Stimulated activated CD4-positive, alpha-beta T cell treated with anti-CD3 and anti-CD28 coated beads, TNF-alpha, amount 100 ng/mL, for 24 hours (primary cell): ENCODE measurements at regions not wholly inside any gene's neighbourhood (a gene's known extent, or its start where the extent isn't known, plus 50 kb on each side); places are given as distances from the start of the nearest gene placed in this dataset.

ENCODE experiments used
- DNase-seq, 3 experiments: peaks; one replicate each; pipeline ENCODE4 v3.0.0-alpha.2; 2020; ENCODE audit warnings: low read depth in 3 of 3

DNA sequence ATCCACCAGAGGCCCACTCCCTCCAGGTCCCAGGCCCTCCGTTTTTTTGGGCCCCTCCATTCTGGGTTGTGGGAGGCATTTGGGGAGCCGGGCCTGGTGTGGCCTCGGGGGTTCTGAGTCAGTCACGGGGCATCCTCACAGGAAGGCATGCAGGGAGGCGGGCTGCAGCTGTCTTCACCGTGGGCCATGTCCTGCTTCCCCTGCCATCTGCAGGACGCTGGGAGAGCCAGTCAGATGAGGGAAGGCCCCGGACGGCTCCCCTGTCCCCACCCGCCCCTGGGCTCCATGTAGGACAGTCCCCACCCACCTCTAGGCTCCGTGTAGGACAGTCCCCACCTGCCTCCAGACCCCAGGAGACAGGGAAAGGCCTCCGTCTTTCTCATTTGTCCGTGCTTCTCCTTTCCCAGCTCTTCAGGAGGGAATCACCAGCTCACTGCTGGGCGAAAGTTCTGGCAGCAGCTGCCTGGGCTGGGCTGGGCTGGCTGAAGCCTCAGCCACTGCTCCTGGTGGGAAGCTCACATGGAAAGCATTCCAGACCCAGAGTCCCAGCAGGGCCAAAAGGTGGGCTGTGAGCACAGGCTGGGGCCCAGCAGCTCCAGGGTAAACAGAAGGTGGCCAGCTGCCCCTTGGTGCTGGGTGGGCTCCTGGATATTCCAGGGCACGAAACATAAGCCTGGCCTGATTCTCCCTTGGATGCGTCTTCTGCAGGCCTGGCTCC lies 217.8 kb downstream of the KIF26A start:
- no peak for DNase-seq

DNA sequence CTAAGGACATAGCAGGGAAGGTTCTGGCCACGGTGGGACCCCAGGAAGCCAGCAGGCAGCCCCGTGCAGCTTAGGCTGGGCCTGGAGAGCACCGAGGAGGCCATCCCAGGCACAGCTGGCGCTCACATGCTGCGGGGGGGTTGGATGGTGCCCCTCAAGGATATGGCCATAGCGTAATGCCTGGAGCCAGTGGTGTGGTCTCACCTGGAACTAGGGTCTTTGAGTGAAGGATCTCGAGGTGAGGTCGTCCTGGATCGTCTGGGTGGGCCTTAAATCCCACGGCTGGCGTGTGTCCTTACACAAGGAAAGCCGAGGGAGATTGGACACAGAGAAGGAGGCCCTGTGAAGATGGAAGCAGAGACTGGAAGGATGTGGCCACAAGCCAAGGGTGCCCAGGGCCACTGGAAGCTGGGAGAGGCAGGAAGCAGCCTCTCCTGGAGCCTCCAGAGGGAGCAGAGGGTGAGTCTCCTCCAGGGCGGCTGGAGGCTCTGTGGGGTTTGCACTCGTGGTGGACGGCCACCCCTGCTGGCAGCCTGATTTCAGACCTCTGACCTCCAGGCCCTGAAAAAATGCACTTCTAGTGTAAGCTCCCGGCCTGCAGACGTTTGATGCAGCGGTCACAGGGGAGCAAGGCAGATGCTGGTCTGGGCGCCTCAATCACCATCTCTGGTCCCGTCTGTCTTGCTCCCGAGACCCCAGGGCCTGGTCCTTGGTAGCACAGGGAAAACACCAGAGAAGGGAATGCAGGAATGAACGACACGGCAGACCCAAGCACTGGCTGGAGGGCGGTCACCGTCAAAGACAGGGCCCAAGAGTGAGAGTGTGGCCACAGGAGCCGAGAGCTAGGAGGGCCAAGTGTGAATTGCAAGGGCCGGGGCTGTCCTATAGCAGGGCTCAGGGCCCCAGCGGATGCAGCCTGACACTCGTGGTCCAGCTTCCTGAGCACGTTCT lies 218.6 kb downstream of the KIF26A start:
- no peak for DNase-seq

DNA sequence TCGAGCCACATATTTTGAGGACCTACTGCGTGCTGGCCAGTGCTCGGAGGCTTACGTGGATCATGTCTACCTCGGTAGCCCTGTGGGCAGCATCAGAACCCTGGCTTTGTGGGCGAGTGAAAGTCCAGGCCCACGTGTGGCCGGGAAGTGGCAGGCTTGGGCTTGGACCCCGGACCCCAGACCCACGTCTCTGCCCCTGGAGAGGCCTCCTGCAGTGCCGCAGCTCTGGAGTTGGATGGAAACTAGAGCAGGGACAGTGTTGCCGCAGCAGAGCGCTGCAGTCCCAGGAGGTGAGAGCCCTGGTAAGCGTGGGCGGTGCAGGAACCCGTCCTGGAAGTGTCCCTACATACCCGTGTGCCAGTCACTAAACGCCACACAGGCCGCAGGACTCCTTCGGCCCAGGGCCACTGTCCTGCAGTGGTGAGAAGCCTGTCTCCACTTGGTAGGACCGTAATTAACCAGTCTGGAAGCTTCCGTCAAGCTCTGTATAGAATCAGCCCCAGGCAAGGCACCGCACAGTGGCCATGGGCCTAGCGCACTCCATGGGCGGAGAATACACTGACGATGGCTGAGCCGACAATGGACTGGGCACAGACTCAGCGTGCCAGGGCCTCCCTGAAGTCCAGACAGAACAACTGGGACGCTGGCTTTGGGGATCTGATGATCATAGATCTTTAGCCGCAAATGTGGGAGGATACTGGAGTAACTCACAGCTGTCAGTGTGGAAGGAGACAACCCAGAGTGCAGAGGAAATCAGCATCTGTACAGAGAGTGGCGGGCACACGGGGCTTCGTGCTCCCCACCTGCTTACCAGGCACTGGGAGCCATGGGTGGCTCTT lies 219.5 kb downstream of the KIF26A start:
- no peak for DNase-seq

DNA sequence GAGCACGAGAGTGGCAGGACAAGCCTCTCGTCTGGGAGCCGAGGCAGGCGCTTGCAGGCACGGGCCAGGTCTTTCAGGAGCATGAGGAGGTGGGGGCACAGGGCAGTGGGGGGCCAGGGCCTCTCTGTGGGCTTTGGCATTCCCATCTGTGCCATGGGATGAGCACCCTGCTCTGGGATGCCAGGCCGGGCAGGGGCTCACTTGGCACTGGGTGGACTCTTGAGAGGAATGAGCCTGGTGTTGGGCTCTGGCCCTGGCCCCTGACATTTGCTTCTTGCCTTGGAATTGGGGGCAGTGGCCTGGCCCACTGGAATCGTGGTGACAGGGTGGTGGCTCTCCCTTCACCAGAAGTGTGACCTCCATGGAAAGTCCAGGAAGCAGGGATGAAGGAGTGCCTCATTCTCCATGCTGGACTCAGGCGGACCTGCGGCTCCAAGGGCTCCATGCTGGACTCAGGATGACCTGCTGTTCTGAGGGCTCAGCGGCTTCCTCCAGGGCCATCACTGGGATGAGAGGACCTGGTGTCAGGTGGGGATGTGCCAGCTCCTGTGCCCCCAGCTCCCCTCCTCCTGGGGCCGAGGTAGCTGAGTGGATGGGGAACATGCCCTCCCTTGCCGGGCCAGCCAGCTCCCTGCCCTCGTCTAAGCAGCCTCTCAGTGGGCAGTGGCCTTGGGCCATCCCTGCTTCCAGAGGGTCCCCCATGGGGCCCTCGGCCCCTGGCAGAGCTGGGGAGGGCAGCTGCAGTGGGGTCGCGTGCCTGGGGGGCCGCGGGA lies 220.3 kb downstream of the KIF26A start:
- no peak for DNase-seq

DNA sequence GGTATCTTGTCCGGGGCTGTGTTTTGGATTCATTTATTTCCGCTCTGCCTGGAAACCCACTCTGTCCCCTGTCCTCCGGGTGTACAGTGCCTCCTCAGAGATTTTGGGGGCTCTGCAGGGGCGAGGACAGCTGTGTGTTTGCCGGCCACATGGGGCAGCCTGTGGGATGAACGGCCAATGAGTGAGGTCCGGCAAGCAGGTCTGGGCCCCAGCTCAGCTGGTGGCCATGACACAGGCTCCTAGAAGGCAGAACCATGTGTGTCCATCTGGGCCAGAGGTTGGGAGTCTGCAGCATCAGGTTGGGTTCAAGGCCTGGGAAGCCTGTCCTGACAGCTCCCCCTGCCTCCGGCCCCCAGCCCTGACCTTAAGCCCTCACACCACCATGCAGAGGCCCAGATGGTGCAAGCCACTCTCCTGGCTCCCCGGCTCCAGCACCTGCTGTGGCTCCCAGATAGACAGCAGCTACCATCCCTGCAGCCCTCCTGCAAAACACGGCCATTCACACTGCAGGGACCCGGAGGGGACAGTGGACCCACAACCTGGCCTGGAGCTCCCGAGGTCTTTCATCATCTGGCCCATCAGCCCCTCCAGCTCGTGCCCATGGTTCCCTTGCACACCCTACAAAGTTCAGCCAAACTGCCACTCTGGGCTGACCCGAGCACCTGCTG lies 220.1 kb upstream of the C14orf180 start:
- DNase-seq = no peak

DNA sequence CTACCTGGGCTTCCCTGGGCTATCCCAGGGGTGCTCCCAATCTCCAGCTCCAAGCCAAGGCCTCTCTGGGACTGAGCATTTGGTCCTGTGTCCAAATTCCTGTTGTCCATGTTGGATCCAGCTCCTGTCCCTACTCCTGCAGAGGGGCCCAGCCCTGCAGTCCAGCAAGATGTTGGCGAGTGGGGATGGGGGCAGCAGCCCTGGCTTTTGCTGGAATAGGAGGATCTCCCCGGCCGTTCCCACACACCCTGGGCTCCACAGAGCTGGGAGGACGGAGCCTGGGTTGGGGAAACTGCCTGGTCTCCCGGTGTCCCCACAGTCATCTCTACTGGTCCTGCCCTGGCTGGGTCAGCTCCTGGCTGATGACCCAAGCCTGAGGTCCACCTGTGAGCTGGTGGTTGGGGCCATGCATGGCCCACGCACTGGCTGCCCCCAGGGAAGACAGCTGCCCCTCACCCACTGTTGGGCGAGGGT lies 219.6 kb upstream of the C14orf180 start:
- DNase-seq = no peak

DNA sequence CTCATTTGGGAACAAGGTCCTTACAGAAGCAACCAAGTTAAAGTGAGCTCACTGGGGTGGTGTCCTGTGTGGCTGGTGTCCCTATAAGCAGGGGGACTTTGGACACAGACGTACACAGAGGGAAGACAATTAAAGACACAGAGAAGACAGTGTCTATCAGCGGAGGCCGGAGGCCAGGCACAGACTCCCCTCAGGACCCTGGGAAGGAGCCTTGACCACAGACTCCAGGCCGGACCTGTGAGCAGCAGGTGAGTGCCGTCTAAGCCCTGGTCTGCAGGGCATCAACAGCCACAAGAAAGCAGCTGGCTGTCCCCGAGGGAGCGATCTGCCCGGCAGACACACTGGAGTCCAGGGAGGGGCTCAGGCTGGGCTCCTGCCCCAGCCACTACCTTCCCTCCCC lies 219.1 kb upstream of the C14orf180 start:
- no peak for DNase-seq

DNA sequence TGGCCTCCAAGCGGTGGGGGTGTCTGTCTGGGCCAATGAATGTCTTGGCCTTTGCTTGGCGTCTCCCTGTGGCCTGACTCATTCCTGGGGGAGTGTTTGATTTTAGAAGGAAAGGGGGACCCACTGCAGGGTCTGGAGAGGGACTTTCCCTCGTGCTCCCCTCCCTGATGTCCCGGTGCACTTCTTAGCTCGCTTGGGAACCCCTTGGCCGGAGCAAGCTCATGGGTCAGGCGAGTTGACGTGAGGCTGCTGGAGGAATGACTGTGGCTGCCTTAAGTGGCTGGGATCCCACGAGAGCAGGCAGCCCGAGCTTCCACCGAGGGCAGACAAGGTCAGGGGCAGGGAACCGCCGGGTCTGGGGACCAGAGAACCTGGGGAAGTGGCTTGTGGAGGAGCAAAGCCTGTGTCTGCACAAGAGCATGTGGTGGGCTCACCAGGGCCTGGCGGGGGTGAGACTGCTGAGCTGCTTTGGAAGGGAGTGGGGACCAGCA lies 218.4 kb upstream of the C14orf180 start:
- DNase-seq = no peak

DNA sequence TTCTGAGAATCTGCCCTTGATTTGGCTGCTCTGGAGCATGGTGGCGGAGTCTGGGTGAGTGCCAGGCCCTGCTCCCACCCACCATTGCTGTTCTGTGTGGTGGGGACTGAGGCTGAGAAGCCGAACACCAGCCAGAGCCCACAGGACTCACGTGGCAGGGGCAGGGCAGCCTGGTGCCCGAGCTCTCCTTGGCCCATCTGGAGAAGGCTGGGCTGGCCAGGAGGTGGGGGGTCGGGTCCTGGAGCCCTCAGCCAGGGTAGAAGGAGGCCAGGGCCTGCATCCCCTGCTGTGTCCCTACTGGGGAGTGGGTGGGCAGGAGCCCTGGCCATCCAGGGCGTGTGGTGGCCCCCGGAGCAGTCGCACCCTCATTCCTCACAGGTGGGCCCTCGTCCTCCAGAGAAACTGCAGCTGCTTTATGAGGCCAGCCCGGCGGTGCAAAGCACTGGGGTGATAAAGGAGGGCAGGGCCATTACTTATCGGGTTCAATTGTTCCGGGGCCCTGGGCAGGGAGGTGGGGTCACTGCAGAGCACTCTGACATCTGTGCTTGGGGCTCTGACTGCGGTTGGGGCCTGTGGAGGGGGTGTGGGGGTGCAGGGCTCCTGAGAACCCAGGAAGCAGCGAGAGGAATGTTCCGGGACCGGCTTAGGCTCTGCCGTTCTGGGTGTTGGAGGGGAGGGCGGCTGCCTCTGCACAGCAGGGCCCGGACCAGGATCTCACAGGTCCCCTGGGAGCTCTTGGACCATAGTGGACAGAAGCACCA lies 217.5 kb upstream of the C14orf180 start:
- no peak for DNase-seq

DNA sequence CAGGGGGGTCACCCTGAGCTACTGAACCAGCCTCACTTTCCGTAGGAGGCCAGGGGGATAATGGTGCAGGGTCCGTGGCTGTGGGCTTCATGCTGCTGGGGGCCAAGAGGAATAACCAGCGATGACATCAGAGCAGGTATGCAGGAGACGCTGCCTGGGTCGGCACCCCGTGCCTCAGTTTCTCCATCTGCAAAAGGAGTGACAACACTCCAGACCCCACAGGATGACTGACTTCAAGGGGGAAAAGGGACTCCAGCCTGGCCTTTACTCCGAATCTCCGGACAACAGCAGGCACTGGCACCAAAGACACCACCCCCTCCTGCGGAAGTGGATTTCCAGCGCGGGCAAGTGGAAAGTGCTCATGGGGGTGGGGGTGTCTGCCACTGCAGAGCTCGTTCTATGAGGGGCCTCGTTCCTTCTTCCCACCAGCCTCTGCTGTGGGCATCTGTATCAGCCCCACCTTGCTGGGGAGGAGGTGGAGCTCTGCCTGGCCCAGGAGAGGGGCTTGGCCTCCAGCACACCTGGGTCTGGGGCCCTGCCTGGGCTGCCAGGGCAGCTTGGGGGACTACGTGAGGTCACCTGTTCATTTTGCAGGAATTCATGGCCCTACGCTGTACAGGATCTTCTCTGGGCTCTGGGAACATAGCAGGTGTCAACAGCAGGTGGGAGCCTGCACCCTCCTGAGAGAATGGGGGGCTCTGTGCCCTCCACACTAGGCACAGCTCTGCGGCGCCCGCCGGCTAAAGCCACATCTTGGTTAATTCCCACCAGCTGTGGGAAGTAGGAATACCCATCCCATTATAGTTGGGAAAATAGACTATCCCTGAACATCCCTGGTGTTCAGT lies 216.6 kb upstream of the C14orf180 start:
- DNase-seq = no peak

DNA sequence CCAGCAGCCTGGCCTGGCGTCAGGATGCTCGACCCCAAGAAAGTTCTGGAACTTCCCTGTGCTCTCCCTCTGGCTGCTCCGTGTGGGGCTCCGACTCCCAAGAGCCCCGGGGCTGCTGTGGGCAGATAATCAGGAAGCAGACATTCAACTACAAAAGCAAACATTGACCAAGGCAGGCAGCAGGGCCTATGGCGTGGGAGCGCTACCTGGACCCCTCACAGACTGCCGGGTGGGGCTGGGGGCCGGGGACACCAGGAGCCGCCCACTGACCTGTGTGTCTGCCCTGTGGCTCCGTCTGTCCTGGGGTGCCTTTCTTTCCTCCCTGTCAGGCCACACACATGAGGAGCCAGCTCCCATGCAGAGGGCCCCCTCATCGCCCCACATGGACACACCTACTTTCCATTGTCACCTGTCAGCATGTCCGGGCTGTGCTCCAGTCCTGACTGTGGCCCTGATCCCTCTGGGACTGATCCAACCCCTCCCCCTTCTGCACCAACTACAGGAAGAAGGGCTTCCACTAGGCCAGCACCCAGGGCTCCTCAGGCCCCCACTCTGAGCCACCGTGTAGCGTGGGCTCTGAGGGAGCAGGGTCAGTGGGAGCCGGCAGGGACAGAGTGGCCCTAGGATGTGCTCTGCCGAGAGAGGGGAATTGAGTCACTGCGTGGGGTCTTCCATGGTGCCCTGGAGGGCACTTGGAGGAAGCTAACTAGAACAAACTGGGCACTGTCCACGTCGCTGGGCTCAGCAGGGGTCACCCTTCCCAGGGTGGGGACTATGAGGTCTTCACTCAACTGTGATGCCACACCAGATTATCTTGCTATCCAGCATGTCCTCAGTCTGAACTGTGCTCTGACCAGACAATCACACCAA lies 215.4 kb upstream of the C14orf180 start:
- no peak for DNase-seq

DNA sequence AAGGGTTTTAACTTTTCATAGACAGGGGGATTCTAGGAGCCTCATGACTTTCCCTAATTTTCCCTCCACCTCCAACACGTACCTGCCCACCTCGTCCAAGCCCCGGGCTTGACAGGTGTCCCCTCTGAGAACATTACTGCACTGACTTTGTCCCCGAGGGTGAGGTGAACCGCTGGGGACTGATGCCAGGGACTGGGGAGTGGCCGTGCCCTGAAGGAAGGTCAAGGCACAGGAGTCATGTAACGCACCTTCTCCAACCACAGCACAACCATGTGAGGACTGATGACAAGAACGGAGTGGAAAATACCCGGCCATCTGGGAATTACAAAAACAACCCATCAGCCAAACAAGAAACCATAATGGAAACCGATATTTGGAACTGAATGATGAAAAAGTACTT lies 214.7 kb upstream of the C14orf180 start:
- no peak for DNase-seq

DNA sequence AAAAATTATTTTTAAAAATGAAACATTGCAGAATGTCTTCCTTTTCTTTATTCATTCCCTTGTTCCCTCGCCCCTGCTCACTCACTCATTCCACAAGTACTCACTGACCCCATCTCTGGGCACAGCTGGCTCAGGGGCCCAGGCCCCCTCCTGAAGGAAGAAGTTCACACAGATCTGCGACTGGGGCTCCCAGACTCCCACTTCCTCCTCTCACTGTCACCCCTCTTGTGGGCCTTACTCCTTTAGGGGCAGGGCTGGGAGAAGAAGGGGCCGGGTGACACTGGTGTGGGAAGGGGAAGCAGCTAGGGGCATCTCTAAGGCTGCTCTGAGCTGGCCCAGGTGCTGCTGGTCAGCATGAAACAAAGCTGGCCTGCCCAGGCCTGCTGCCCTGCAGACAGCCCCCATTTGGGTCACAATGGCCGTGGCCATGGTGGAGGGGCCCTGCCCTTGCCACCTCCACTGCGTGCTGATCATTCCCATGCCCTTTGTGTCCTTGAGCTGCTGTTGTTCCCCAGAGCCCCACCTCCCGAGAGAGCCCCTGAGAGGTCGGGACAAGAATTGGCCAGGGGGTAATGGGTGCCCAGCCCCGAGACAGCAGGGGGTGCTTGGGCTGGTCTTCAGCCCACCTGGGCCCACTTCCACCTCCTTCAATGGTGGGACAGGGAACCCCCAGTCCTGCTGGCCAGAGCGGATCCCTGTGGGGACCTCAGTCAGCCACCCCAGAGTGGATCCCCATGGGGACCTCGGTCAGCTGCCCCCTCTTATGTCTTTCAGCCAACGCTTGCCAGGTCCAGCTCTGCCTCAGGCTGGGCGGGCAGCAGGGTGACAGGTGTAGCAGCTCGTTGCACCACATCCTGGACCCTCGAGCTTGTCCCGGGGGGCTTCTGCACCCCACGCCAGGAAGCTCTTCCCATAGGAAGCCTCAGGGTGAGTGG lies 212.4 kb upstream of the C14orf180 start:
- DNase-seq = no peak

DNA sequence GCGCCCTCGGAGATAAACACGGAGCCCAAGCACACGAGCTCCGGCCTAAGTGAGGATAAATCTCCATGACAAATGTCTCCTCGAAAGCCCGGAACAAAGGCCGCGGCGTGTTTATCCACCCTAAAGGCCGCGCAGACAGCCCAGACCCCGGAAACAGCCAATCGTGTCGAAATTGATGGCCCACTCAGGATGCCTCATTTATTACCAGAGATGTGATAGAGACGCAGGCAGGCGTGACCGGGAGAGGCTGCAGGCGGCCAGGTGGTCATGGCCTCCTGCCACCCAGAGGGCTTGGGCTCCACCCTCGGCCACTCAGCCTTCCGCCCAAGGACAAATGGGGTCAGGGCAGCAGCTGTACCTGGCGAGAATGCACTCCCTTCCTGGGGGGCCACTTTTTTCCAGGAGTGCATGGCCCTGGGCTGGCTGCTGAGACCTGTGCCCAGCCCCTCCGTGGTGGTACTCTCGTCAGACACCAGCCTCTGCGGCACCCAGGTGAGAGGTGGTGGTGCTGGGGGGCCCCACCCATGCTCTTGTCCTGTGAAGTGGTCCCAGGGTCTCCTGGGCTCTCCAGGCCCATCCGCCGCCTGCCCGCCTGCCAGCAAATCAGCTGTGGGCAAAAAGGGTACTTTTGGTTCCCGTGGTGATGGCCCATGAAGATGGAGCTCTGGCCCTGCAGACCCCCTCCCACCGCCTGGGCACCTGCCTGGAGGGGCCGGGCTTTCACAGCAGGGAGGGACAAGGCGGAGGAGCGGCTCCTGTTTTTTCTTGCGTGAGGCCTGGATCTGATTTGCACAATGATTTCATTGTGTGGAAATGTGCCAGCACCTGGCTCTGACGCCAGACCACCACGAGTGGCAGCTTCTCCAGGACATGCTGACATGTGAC lies 211.5 kb upstream of the C14orf180 start:
- DNase-seq = no peak

DNA sequence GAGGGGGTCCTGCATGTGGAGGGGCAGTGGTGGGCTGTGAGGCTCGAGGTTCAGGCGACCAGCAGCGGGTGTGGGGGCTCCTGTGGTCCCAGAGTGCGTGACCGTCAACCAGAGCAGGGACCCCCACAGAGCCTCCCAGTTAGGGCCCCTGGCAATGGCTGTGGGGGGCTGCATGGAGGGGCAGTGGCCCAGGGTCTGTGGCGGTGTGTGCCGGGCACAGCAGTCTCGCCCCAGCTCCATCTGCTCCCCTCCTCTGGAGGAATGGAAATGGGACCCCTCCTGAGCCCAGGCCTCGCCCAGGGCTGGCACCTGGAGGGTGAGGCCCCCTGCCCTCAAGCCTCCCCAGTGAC lies 210.8 kb upstream of the C14orf180 start:
- DNase-seq = no peak

DNA sequence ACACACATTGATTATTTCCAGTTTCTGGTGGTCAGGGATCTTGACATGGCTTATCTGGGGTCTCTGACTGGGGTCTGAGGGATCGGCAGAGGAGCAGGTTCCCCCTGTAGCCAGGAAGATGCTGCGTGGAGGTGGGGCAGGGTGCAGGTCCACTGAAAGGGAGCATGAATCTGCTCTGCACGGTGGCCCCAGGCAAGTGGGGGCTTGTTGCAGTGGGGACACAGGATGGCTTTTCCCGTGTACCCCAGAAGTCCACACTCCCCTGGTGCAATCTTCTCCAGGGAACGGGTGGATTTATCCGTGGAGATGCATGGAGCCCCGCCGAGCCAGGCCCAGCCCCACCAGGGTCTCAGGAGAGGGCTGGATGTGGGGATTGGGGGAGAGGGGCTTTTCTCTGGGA lies 210.4 kb upstream of the C14orf180 start:
- no peak for DNase-seq
